PC-9 (cell line): ENCODE measurements at regions not wholly inside any gene's neighbourhood (a gene's known extent, or its start where the extent isn't known, plus 50 kb on each side); places are given as distances from the start of the nearest gene placed in this dataset.

ENCODE experiments used
- BruUV-seq: library from RNA; stranded (reverse); fragments of 400-500 nt; replicated peaks from 2 replicates; lab custom pipeline; 2021; lab: Mats Ljungman, UMichigan
- CTCF ChIA-PET: fragments of 300-600 bp; sonication (Branson Sonifier 250); formaldehyde crosslinking; loops from one replicate; lab custom pipeline; 2022; ENCODE audit warnings: antibody characterized with exemption; lab: Charles Lee
- POLR2A ChIA-PET: fragments of 300-600 bp; sonication (Branson Sonifier 250); formaldehyde crosslinking; loops from one replicate; lab custom pipeline; 2022; ENCODE audit warnings: antibody characterized with exemption; ENCODE audit not compliant: unreplicated experiment; lab: Charles Lee
- DNase-seq, 2 experiments: peaks; one replicate each; pipeline versions ENCODE4 v3.0.0 to v3.0.0-alpha.2; 2015 to 2022; ENCODE audit warnings: mixed read lengths in 1 of 2
- H2AFZ ChIP-seq: fragments of 200-600 bp; sonication (generic); 2 replicates; pipeline ENCODE4 v1.8.1; 2017; ENCODE audit warnings: antibody characterized with exemption
- H3F3A ChIP-seq: fragments of 200-600 bp; sonication (generic); 2 replicates; pipeline ENCODE4 v1.8.1; 2017; ENCODE audit warnings: antibody characterized with exemption, mild to moderate bottlenecking, low read depth; ENCODE audit not compliant: insufficient read depth
- H3K27ac ChIP-seq: fragments of 200-600 bp; sonication (generic); 2 replicates; pipeline ENCODE4 v1.6.1; 2016; ENCODE audit warnings: mixed run types
- H3K27me3 ChIP-seq: fragments of 200-600 bp; sonication (generic); 2 replicates; pipeline ENCODE4 v1.6.1; 2016; ENCODE audit warnings: low read depth, mixed run types; ENCODE audit not compliant: insufficient read depth
- H3K36me3 ChIP-seq: fragments of 200-600 bp; sonication (generic); 2 replicates; pipeline ENCODE4 v1.6.1; 2016; ENCODE audit warnings: low read depth, mixed run types
- H3K4me1 ChIP-seq: fragments of 200-600 bp; sonication (generic); replicated peaks from 2 replicates; pipeline ENCODE4 v1.6.1; 2016; ENCODE audit warnings: mixed run types; ENCODE audit not compliant: insufficient read depth
- H3K4me2 ChIP-seq: fragments of 200-600 bp; sonication (generic); 2 replicates; pipeline ENCODE4 v1.6.1; 2017; ENCODE audit warnings: mixed run types
- H3K4me3 ChIP-seq: fragments of 200-600 bp; sonication (generic); 2 replicates; pipeline ENCODE4 v1.6.1; 2016; ENCODE audit warnings: mixed run types
- H3K79me2 ChIP-seq: fragments of 200-600 bp; sonication (generic); 2 replicates; pipeline ENCODE4 v1.6.1; 2017; ENCODE audit warnings: low read depth, mixed run types
- H3K9me2 ChIP-seq: fragments of 200-600 bp; sonication (generic); 2 replicates; pipeline ENCODE4 v1.8.1; 2017; ENCODE audit warnings: mild to moderate bottlenecking; ENCODE audit not compliant: insufficient read depth
- H3K9me3 ChIP-seq: fragments of 200-600 bp; sonication (generic); 2 replicates; pipeline ENCODE4 v1.8.1; 2016; ENCODE audit warnings: low read depth; ENCODE audit not compliant: insufficient read depth
- H4K20me1 ChIP-seq: fragments of 200-600 bp; sonication (generic); 2 replicates; pipeline ENCODE4 v1.8.1; 2017; ENCODE audit not compliant: insufficient read depth
- EZH2 ChIP-seq: fragments of 200-600 bp; sonication (generic); IDR thresholded peaks from 2 replicates; pipeline ENCODE4 v1.8.0; 2017; ENCODE audit warnings: antibody characterized with exemption, low read depth
- intact Hi-C: fragments of 100-400 bp; cut with micrococcal nuclease; formaldehyde crosslinking; loops from one replicate; pipeline ENCODE4 v1.10.0; 2022; ENCODE audit not compliant: unreplicated experiment
- TF ChIP-seq, protein P1 (sequence below): fragments of 200-600 bp; sonication (generic); conservative IDR thresholded peaks from 2 replicates; pipeline ENCODE4 v1.6.1; 2017; ENCODE audit warnings: mixed run types, antibody characterized with exemption, mild to moderate bottlenecking, moderate library complexity

DNA sequence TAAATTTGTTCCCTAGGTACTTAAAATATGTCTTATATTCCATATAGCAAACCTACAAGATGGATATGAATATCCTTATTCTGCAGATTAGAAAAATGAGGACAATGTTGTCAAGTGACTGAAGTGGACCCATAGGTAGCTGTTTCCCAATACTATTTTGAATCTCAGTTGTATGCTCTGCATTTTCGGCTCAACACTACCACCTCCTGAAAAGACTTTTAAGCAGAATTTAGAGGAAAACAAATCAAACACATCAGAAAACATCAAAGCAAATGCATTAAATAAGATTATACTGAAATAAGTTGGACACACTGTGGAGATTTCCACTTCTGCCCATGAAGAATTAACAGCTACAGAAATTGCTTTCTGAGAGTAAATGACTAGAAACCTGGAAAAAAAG is 488.7 kb downstream of the TRIML1 start:
- BruUV-seq = no TSS peak
- H3K4me2 ChIP-seq = no peak overlapping the region
- no peak overlapping the region for H2AFZ ChIP-seq
- H3K27ac ChIP-seq = no peak overlapping the region
- no peaks in the 10 kb centered on the region for H3F3A ChIP-seq
- H3K4me3 ChIP-seq = no peak overlapping the region
- no peak for TF ChIP-seq EZH2
- TF ChIP-seq, protein P1, sequence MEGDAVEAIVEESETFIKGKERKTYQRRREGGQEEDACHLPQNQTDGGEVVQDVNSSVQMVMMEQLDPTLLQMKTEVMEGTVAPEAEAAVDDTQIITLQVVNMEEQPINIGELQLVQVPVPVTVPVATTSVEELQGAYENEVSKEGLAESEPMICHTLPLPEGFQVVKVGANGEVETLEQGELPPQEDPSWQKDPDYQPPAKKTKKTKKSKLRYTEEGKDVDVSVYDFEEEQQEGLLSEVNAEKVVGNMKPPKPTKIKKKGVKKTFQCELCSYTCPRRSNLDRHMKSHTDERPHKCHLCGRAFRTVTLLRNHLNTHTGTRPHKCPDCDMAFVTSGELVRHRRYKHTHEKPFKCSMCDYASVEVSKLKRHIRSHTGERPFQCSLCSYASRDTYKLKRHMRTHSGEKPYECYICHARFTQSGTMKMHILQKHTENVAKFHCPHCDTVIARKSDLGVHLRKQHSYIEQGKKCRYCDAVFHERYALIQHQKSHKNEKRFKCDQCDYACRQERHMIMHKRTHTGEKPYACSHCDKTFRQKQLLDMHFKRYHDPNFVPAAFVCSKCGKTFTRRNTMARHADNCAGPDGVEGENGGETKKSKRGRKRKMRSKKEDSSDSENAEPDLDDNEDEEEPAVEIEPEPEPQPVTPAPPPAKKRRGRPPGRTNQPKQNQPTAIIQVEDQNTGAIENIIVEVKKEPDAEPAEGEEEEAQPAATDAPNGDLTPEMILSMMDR = no peak
- H3K4me1 ChIP-seq = no peaks in the 10 kb centered on the region
- no peaks in the 10 kb centered on the region for H3K9me2 ChIP-seq
- ChIA-PET CTCF (no interaction called here), POLR2A (interaction anchor here (0.6 to 0.7 kb wide), 2 partner anchors 17 to 415 kb away, joined by 4 to 6 read pairs; no protein-coding TSS in a partner anchor)
- H3K36me3 ChIP-seq = no peaks in the 10 kb centered on the region
- no peaks in the 10 kb centered on the region for H4K20me1 ChIP-seq
- H3K79me2 ChIP-seq = no peaks in the 10 kb centered on the region
- intact Hi-C loops = no loop called here
- no peaks in the 10 kb centered on the region for H3K9me3 ChIP-seq
- no peaks in the 10 kb centered on the region for H3K27me3 ChIP-seq
- DNase-seq = no peak

- H3K27me3 ChIP-seq = no peaks in the 10 kb centered on the region
- no peaks in the 10 kb centered on the region for H3K9me3 ChIP-seq
- H2AFZ ChIP-seq = no peak overlapping the region
- H3K79me2 ChIP-seq = no peaks in the 10 kb centered on the region
- no peaks in the 10 kb centered on the region for H3F3A ChIP-seq
- no TSS peak for BruUV-seq
- no peaks in the 10 kb centered on the region for H3K4me1 ChIP-seq
- no peaks in the 10 kb centered on the region for H4K20me1 ChIP-seq
- intact Hi-C loops = no loop called here
- H3K27ac ChIP-seq = no peak overlapping the region
- CTCF ChIA-PET = no interaction called here
- H3K4me3 ChIP-seq = no peak overlapping the region
- H3K4me2 ChIP-seq = no peak overlapping the region
- no peak for DNase-seq
- TF ChIP-seq, protein P1 = no peak
- TF ChIP-seq EZH2 = no peak
- POLR2A ChIA-PET = no interaction called here
- no peaks in the 10 kb centered on the region for H3K36me3 ChIP-seq
- no peaks in the 10 kb centered on the region for H3K9me2 ChIP-seq
Observed at GRCh38 chr4:188639479-188640100, 500.3 kb downstream of the TRIML1 start.

- Histone ChIP-seq H4K20me1 (no peaks in the 10 kb centered on the region), H3K27me3 (peaks cover 6% of the 10 kb centered on the region; the same call in 1 of the 2 replicates), H3F3A (no peaks in the 10 kb centered on the region), H3K4me1 (no peaks in the 10 kb centered on the region), H3K4me2 (no peak overlapping the region), H3K36me3 (no peaks in the 10 kb centered on the region), H3K27ac (no peak overlapping the region), H3K9me2 (no peaks in the 10 kb centered on the region), H2AFZ (no peak overlapping the region), H3K9me3 (no peaks in the 10 kb centered on the region), H3K4me3 (no peak overlapping the region), H3K79me2 (no peaks in the 10 kb centered on the region)
- no TSS peak for BruUV-seq
- POLR2A ChIA-PET = no interaction called here
- TF ChIP-seq, protein P1 = no peak
- TF ChIP-seq EZH2 = no peak
- DNase-seq = no peak
- CTCF ChIA-PET = no interaction called here
- intact Hi-C loops = no loop called here
Observed at GRCh38 chr4:188647820-188648370, 508.7 kb downstream of the TRIML1 start.
